ELF-1 (cell line): ENCODE measurements at regions not wholly inside any gene's neighbourhood (a gene's known extent, or its start where the extent isn't known, plus 50 kb on each side); places are given as distances from the start of the nearest gene placed in this dataset.

Experiments
- DNase-seq: peaks from one replicate; pipeline ENCODE4 v3.0.0-alpha.2; 2016; ENCODE audit warnings: low read depth, low spot score

- DNase-seq, result no peak
Observed at GRCh38 chr18:40387130-40387787, 1567.8 kb upstream of the PIK3C3 start.

GRCh38 chr18:40382197-40382596 is 1572.8 kb upstream of the PIK3C3 start:
- DNase-seq, result no peak

GRCh38 chr18:40380686-40381439 is 1574.2 kb upstream of the PIK3C3 start:
- DNase-seq, result no peak

GRCh38 chr18:40375837-40376236 is 1579.2 kb upstream of the PIK3C3 start:
- no peak for DNase-seq

GRCh38 chr18:40371673-40372072 is 1583.4 kb upstream of the PIK3C3 start:
- DNase-seq, result no peak

- DNase-seq, result no peak
Observed at GRCh38 chr18:40367576-40367975, 1587.5 kb upstream of the PIK3C3 start.

GRCh38 chr18:40366521-40366920 is 1588.5 kb upstream of the PIK3C3 start:
- no peak for DNase-seq

GRCh38 chr18:40365526-40365925 is 1589.5 kb upstream of the PIK3C3 start:
- no peak for DNase-seq

GRCh38 chr18:40360558-40360957 is 1594.5 kb upstream of the PIK3C3 start:
- no peak for DNase-seq

GRCh38 chr18:40357536-40357935 is 1597.5 kb upstream of the PIK3C3 start:
- no peak for DNase-seq

- DNase-seq, result no peak
Observed at GRCh38 chr18:40356168-40356567, 1598.9 kb upstream of the PIK3C3 start.

- no peak for DNase-seq
Observed at GRCh38 chr18:40355726-40356125, 1599.3 kb upstream of the PIK3C3 start.

GRCh38 chr18:40348196-40348595 is 1606.8 kb upstream of the PIK3C3 start:
- DNase-seq, result no peak

GRCh38 chr18:40347261-40347660 is 1607.8 kb upstream of the PIK3C3 start:
- DNase-seq, result no peak

- DNase-seq, result no peak
Observed at GRCh38 chr18:40346146-40346545, 1608.9 kb upstream of the PIK3C3 start.

GRCh38 chr18:40341701-40342100 is 1613.3 kb upstream of the PIK3C3 start:
- no peak for DNase-seq

- DNase-seq, result no peak
Observed at GRCh38 chr18:40338284-40338683, 1616.8 kb upstream of the PIK3C3 start.

- DNase-seq, result no peak
Observed at GRCh38 chr18:40326985-40327384, 1628.0 kb upstream of the PIK3C3 start.

- DNase-seq, result no peak
Observed at GRCh38 chr18:40325988-40326387, 1629.0 kb upstream of the PIK3C3 start.

- no peak for DNase-seq
Observed at GRCh38 chr18:40314199-40314598, 1640.8 kb upstream of the PIK3C3 start.

GRCh38 chr18:40313030-40313642 is 1641.9 kb upstream of the PIK3C3 start:
- DNase-seq, result no peak

GRCh38 chr18:40307627-40308026 is 1647.4 kb upstream of the PIK3C3 start:
- no peak for DNase-seq
